WTC11 (cell line): ENCODE measurements at regions not wholly inside any gene's neighbourhood (a gene's known extent, or its start where the extent isn't known, plus 50 kb on each side); places are given as distances from the start of the nearest gene placed in this dataset.

Experiments used
- ATAC-seq: fragments of 200-7000 bp; cut with Tn5 transposase; 2 replicates; pipeline ENCODE4 v1.10.0; 2021; ENCODE audit warnings: mild to moderate bottlenecking, moderate library complexity
- CTCF ChIA-PET: fragments of 300-600 bp; sonication (Branson Sonifier 250); formaldehyde crosslinking; loops from one replicate; lab custom pipeline; 2021; ENCODE audit warnings: antibody characterized with exemption; lab: Charles Lee
- POLR2A ChIA-PET: fragments of 350-600 bp; sonication (Branson Sonifier 250); formaldehyde crosslinking; loops from one replicate; lab custom pipeline; 2021; ENCODE audit warnings: antibody characterized with exemption; lab: Charles Lee
- DNase-seq: peaks from one replicate; pipeline ENCODE4 v3.0.0; 2021; ENCODE audit warnings: low spot score
- H3K27ac Mint-ChIP-seq: 2 replicates; pipeline ENCODE4 v1.8.0; 2021; ENCODE audit warnings: mixed read lengths
- H3K27me3 Mint-ChIP-seq: 2 replicates; pipeline ENCODE4 v1.8.0; 2021; ENCODE audit warnings: low read depth, mild to moderate bottlenecking, moderate library complexity, mixed read lengths
- H3K36me3 Mint-ChIP-seq: 2 replicates; pipeline ENCODE4 v1.8.0; 2021; ENCODE audit warnings: mixed read lengths
- H3K4me1 Mint-ChIP-seq: 2 replicates; pipeline ENCODE4 v1.8.0; 2022; ENCODE audit warnings: mixed read lengths
- H3K4me3 Mint-ChIP-seq: 2 replicates; pipeline ENCODE4 v1.8.0; 2021; ENCODE audit warnings: mild to moderate bottlenecking, moderate library complexity, mixed read lengths
- H3K9me3 Mint-ChIP-seq: 2 replicates; pipeline ENCODE4 v1.8.0; 2021; ENCODE audit warnings: mixed read lengths
- ARID4B ChIP-seq: sonication (generic); formaldehyde crosslinking; IDR thresholded peaks from 2 replicates; pipeline ENCODE4 v1.8.0; 2023; ENCODE audit warnings: missing genetic modification reagents, mild to moderate bottlenecking, borderline replicate concordance
- CREM ChIP-seq: sonication (generic); formaldehyde crosslinking; IDR thresholded peaks from 2 replicates; pipeline ENCODE4 v1.8.1; 2022; ENCODE audit warnings: mild to moderate bottlenecking, missing genetic modification reagents, moderate library complexity
- E2F5 ChIP-seq: sonication (generic); formaldehyde crosslinking; IDR thresholded peaks from 2 replicates; pipeline ENCODE4 v1.8.1; 2022; ENCODE audit warnings: mild to moderate bottlenecking, moderate library complexity, missing genetic modification reagents
- ELF4 ChIP-seq: sonication (generic); formaldehyde crosslinking; IDR thresholded peaks from 2 replicates; pipeline ENCODE4 v1.8.1; 2022; ENCODE audit warnings: low read depth, mild to moderate bottlenecking, moderate library complexity, missing genetic modification reagents
- ESRRA ChIP-seq: sonication (generic); formaldehyde crosslinking; IDR thresholded peaks from 2 replicates; pipeline ENCODE4 v1.8.1; 2022; ENCODE audit warnings: mild to moderate bottlenecking, missing genetic modification reagents, borderline replicate concordance
- FOXJ3 ChIP-seq: sonication (generic); formaldehyde crosslinking; IDR thresholded peaks from 2 replicates; pipeline ENCODE4 v1.9.0; 2021; ENCODE audit warnings: missing genetic modification reagents, mild to moderate bottlenecking, borderline replicate concordance
- MLX ChIP-seq: sonication (generic); formaldehyde crosslinking; IDR thresholded peaks from 2 replicates; pipeline ENCODE4 v1.8.1; 2023; ENCODE audit warnings: mild to moderate bottlenecking, missing genetic modification reagents, moderate library complexity
- MXD4 ChIP-seq: fragments of 250-450 bp; sonication (Bioruptor Pico); IDR thresholded peaks from 2 replicates; pipeline ENCODE4 v1.8.0; 2021; ENCODE audit warnings: mild to moderate bottlenecking, moderate library complexity, borderline replicate concordance
- NFATC4 ChIP-seq: fragments of 250-450 bp; sonication (Bioruptor Pico); IDR thresholded peaks from 2 replicates; pipeline ENCODE4 v1.9.0; 2021; ENCODE audit warnings: mild to moderate bottlenecking
- NR1H2 ChIP-seq: sonication (generic); formaldehyde crosslinking; IDR thresholded peaks from 2 replicates; pipeline ENCODE4 v1.9.0; 2021; ENCODE audit warnings: mild to moderate bottlenecking, moderate library complexity, missing genetic modification reagents
- NR3C1 ChIP-seq: sonication (generic); formaldehyde crosslinking; conservative IDR thresholded peaks from 2 replicates; pipeline ENCODE4 v1.8.1; 2023; ENCODE audit warnings: low read depth, mild to moderate bottlenecking, missing genetic modification reagents
- SMAD4 ChIP-seq: sonication (generic); formaldehyde crosslinking; IDR thresholded peaks from 2 replicates; pipeline ENCODE4 v1.8.0; 2022; ENCODE audit warnings: mild to moderate bottlenecking, missing genetic modification reagents
- SOX15 ChIP-seq: fragments of 250-450 bp; sonication (Bioruptor Pico); IDR thresholded peaks from 2 replicates; pipeline ENCODE4 v1.9.0; 2021; ENCODE audit warnings: mild to moderate bottlenecking
- SP1 ChIP-seq: sonication (generic); formaldehyde crosslinking; conservative IDR thresholded peaks from 2 replicates; pipeline ENCODE4 v1.8.1; 2022; ENCODE audit warnings: missing genetic modification reagents
- TCF7 ChIP-seq: sonication (generic); formaldehyde crosslinking; IDR thresholded peaks from 2 replicates; pipeline ENCODE4 v1.8.0; 2022; ENCODE audit warnings: mild to moderate bottlenecking, low read depth, missing genetic modification reagents, moderate library complexity
- ZMAT4 ChIP-seq: fragments of 250-450 bp; sonication (Bioruptor Pico); IDR thresholded peaks from 2 replicates; pipeline ENCODE4 v1.9.0; 2021; ENCODE audit warnings: mild to moderate bottlenecking
- ZNF232 ChIP-seq: sonication (generic); formaldehyde crosslinking; IDR thresholded peaks from 2 replicates; pipeline ENCODE4 v1.8.0; 2022; ENCODE audit warnings: mild to moderate bottlenecking, missing genetic modification reagents
- ZNF263 ChIP-seq: sonication (generic); formaldehyde crosslinking; IDR thresholded peaks from 2 replicates; pipeline ENCODE4 v1.8.1; 2022; ENCODE audit warnings: low read depth, mild to moderate bottlenecking, moderate library complexity, missing genetic modification reagents
- ZNF416 ChIP-seq: fragments of 250-450 bp; sonication (Bioruptor Pico); IDR thresholded peaks from 2 replicates; pipeline ENCODE4 v1.9.0; 2021; ENCODE audit warnings: mild to moderate bottlenecking, inconsistent platforms
- ZSCAN18 ChIP-seq: fragments of 250-450 bp; sonication (Bioruptor Pico); IDR thresholded peaks from 2 replicates; pipeline ENCODE4 v2.1.2; 2022; ENCODE audit warnings: mild to moderate bottlenecking, moderate library complexity
- TF ChIP-seq, protein P1 (sequence below): sonication (generic); formaldehyde crosslinking; IDR thresholded peaks from 2 replicates; pipeline ENCODE4 v1.8.1; 2023; ENCODE audit warnings: mild to moderate bottlenecking, moderate library complexity, missing genetic modification reagents
- TF ChIP-seq, protein P2 (sequence below): sonication (generic); formaldehyde crosslinking; IDR thresholded peaks from 2 replicates; pipeline ENCODE4 v1.8.1; 2022; ENCODE audit warnings: missing genetic modification reagents, borderline replicate concordance

DNA sequence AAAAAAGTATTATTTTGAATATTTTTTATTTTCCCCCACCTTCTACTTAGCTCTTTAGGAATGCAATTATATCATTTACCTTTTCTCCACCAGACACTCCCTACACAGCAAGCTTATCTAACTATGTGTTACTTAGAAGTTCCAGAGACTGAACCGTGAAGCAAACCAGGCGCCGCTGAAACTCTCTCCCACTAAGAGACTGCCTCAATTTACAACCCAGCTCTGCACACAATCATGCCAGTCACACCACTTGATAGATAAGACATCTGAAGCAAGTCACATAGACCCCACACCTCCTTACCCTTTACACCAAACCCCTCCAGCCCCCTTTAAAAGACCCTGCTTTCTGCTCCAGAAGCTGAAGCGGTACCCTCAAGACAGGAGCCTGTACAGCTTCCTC is 245.5 kb downstream of the S1PR1 start:
- Mint-ChIP-seq H3K27ac (no peak overlapping the region), H3K36me3 (no peaks in the 10 kb centered on the region), H3K9me3 (no peaks in the 10 kb centered on the region), H3K27me3 (peaks cover 20% of the 10 kb centered on the region), H3K4me1 (peaks cover 11% of the 10 kb centered on the region), H3K4me3 (no peak overlapping the region)
- no peak for DNase-seq
- no peak for TF ChIP-seq ZMAT4 (CRISPR knock-in tag)
- no peak for TF ChIP-seq TCF7 (CRISPR knock-in tag)
- TF ChIP-seq ZNF263 = no peak
- no peak for TF ChIP-seq MXD4 (CRISPR knock-in tag)
- no peak for TF ChIP-seq SOX15 (CRISPR knock-in tag)
- TF ChIP-seq NR1H2 = no peak
- TF ChIP-seq NR3C1 = no peak
- TF ChIP-seq E2F5 (CRISPR knock-in tag) = no peak
- no peak for TF ChIP-seq ZNF416 (CRISPR knock-in tag)
- ChIA-PET CTCF (interaction anchor here (0.9 to 1.2 kb wide), 2 partner anchors 8 to 10 kb away, joined by 3 read pairs; no protein-coding TSS in a partner anchor), POLR2A (no interaction called here)
- no peak for ATAC-seq

GRCh38 chr1:101483982-101484688 is 247.3 kb downstream of the S1PR1 start:
- H3K36me3 Mint-ChIP-seq = 0 out of 2 replicates have a peak, but pooled peaks cover under 1% of the 10 kb centered on the region
- ChIA-PET POLR2A (no interaction called here), CTCF (interaction anchor here (1.0 to 2.8 kb wide), 2 partner anchors 9 to 36 kb away, joined by 3 to 15 read pairs; no protein-coding TSS in a partner anchor)
- H3K27ac Mint-ChIP-seq = no peak overlapping the region
- peaks cover 11% of the 10 kb centered on the region for H3K4me1 Mint-ChIP-seq
- H3K9me3 Mint-ChIP-seq = peaks cover 3% of the 10 kb centered on the region
- ATAC-seq (no peak), DNase-seq (no peak)
- H3K27me3 Mint-ChIP-seq = peaks cover 20% of the 10 kb centered on the region
- H3K4me3 Mint-ChIP-seq = no peak overlapping the region
- no peak for TF ChIP-seq MLX (CRISPR knock-in tag)
- TF ChIP-seq MXD4 (CRISPR knock-in tag) = no peak
- TF ChIP-seq, protein P1, sequence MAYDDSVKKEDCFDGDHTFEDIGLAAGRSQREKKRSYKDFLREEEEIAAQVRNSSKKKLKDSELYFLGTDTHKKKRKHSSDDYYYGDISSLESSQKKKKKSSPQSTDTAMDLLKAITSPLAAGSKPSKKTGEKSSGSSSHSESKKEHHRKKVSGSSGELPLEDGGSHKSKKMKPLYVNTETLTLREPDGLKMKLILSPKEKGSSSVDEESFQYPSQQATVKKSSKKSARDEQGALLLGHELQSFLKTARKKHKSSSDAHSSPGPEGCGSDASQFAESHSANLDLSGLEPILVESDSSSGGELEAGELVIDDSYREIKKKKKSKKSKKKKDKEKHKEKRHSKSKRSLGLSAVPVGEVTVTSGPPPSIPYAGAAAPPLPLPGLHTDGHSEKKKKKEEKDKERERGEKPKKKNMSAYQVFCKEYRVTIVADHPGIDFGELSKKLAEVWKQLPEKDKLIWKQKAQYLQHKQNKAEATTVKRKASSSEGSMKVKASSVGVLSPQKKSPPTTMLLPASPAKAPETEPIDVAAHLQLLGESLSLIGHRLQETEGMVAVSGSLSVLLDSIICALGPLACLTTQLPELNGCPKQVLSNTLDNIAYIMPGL (CRISPR knock-in tag) = no peak
- no peak for TF ChIP-seq SMAD4 (CRISPR knock-in tag)
- TF ChIP-seq ZNF232 = no peak
- no peak for TF ChIP-seq NFATC4 (CRISPR knock-in tag)
- no peak for TF ChIP-seq ESRRA (CRISPR knock-in tag)
- TF ChIP-seq SP1 = no peak
- no peak for TF ChIP-seq ZSCAN18 (CRISPR knock-in tag)
- no peak for TF ChIP-seq ARID4B (CRISPR knock-in tag)
- no peak for TF ChIP-seq CREM (CRISPR knock-in tag)
- no peak for TF ChIP-seq FOXJ3
- TF ChIP-seq, protein P2, sequence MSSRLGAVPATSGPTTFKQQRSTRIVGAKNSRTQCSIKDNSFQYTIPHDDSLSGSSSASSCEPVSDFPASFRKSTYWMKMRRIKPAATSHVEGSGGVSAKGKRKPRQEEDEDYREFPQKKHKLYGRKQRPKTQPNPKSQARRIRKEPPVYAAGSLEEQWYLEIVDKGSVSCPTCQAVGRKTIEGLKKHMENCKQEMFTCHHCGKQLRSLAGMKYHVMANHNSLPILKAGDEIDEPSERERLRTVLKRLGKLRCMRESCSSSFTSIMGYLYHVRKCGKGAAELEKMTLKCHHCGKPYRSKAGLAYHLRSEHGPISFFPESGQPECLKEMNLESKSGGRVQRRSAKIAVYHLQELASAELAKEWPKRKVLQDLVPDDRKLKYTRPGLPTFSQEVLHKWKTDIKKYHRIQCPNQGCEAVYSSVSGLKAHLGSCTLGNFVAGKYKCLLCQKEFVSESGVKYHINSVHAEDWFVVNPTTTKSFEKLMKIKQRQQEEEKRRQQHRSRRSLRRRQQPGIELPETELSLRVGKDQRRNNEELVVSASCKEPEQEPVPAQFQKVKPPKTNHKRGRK (CRISPR knock-in tag) = no peak
- TF ChIP-seq ELF4 (CRISPR knock-in tag) = no peak
